GM18507 (cell line): ENCODE measurements at regions not wholly inside any gene's neighbourhood (a gene's known extent, or its start where the extent isn't known, plus 50 kb on each side); places are given as distances from the start of the nearest gene placed in this dataset.

Experiments used
- DNase-seq: peaks from one replicate; pipeline ENCODE4 v3.0.0; 2011; ENCODE audit warnings: low read depth; ENCODE audit not compliant: insufficient read length; ENCODE audit errors: extremely low spot score
- FAIRE-seq: peaks from 2 replicates; lab custom pipeline; 2011; peaks lifted over from hg19 to GRCh38; lab: Jason Lieb, UNC

GRCh38 chr17:45675012-45675411, 109.1 kb upstream of the CRHR1 start:
- DNase-seq: no peak
- no peak for FAIRE-seq

GRCh38 chr17:45675892-45676291, 108.2 kb upstream of the CRHR1 start:
- DNase-seq (no peak), FAIRE-seq (no peak)

GRCh38 chr17:45676695-45677094, 107.4 kb upstream of the CRHR1 start:
- DNase-seq: no peak

GRCh38 chr17:45677770-45678169, 106.3 kb upstream of the CRHR1 start:
- DNase-seq (no peak), FAIRE-seq (no peak)

More at GRCh38 chr17:45676695-45677094, 107.4 kb upstream of the CRHR1 start:
- FAIRE-seq: no peak

- no peak for FAIRE-seq
- no peak for DNase-seq
Observed at GRCh38 chr17:45679426-45679825, 104.7 kb upstream of the CRHR1 start.

- DNase-seq: no peak
- FAIRE-seq: no peak
Observed at GRCh38 chr17:45680360-45680759, 103.8 kb upstream of the CRHR1 start.

GRCh38 chr17:45681706-45682105, 102.4 kb upstream of the CRHR1 start:
- FAIRE-seq: no peak
- DNase-seq: no peak

- FAIRE-seq: no peak
Observed at GRCh38 chr17:45686250-45686649, 97.9 kb upstream of the CRHR1 start.

GRCh38 chr17:45687594-45687993, 96.5 kb upstream of the CRHR1 start:
- no peak for DNase-seq
- FAIRE-seq: no peak

More at GRCh38 chr17:45686250-45686649, 97.9 kb upstream of the CRHR1 start:
- no peak for DNase-seq

GRCh38 chr17:45688353-45688752, 95.8 kb upstream of the CRHR1 start:
- DNase-seq (no peak), FAIRE-seq (no peak)

GRCh38 chr17:45688820-45689219, 95.3 kb upstream of the CRHR1 start:
- DNase-seq (no peak), FAIRE-seq (no peak)

- DNase-seq: no peak
- FAIRE-seq: no peak
Observed at GRCh38 chr17:45689451-45689850, 94.7 kb upstream of the CRHR1 start.

- DNase-seq (no peak), FAIRE-seq (no peak)
Observed at GRCh38 chr17:45690625-45691275, 93.4 kb upstream of the CRHR1 start.

- no peak for FAIRE-seq
- DNase-seq: no peak
Observed at GRCh38 chr17:45692661-45693060, 91.5 kb upstream of the CRHR1 start.

GRCh38 chr17:45693792-45694191, 90.3 kb upstream of the CRHR1 start:
- DNase-seq (no peak), FAIRE-seq (no peak)

GRCh38 chr17:45696442-45696841, 87.7 kb upstream of the CRHR1 start:
- DNase-seq (no peak), FAIRE-seq (no peak)

- FAIRE-seq: no peak
- DNase-seq: no peak
Observed at GRCh38 chr17:45697076-45697475, 87.0 kb upstream of the CRHR1 start.

- DNase-seq (no peak), FAIRE-seq (no peak)
Observed at GRCh38 chr17:45700171-45701090, 83.7 kb upstream of the CRHR1 start.

GRCh38 chr17:45702666-45703266, 81.4 kb upstream of the CRHR1 start:
- FAIRE-seq: no peak
- no peak for DNase-seq

- FAIRE-seq (no peak), DNase-seq (no peak)
Observed at GRCh38 chr17:45703348-45703747, 80.8 kb upstream of the CRHR1 start.
